ENCODE measurements at regions not wholly inside any gene's neighbourhood (a gene's known extent, or its start where the extent isn't known, plus 50 kb on each side); places are given as distances from the start of the nearest gene placed in this dataset.
"Not testable (repeated sequence)": the region's sequence is repeated elsewhere in the genome, so short reads cannot be mapped to it uniquely, and the experiment has no call there.

- H3K4me3 Mint-ChIP-seq: no peak overlapping the region
- H3K27me3 ChIP-seq (ENCODE audit: control insufficient read depth, insufficient read depth, low read length): no peaks in the 10 kb centered on the region
- no peaks in the 10 kb centered on the region for H3K4me1 Mint-ChIP-seq
- H3K9me3 ChIP-seq (ENCODE audit: control insufficient read depth in 2 of 2, low read length in 2 of 2): no peaks in the 10 kb centered on the region
- H3K27me3 Mint-ChIP-seq: peaks cover 19% of the 10 kb centered on the region
- H3K4me3 ChIP-seq (ENCODE audit: low read depth, low read length): no peak overlapping the region
- no peaks in the 10 kb centered on the region for H3K9me3 Mint-ChIP-seq
- ATAC-seq (ENCODE audit: low read depth in 2 of 2) (no peak), DNase-seq (no peak)
- H3K27ac ChIP-seq (ENCODE audit: insufficient read depth, low read length, poor library complexity, severe bottlenecking): no peak overlapping the region
- H3K36me3 ChIP-seq (ENCODE audit: control insufficient read depth, insufficient read depth, low read length): no peaks in the 10 kb centered on the region
- H3K36me3 Mint-ChIP-seq: no peaks in the 10 kb centered on the region
- H3K4me1 ChIP-seq (ENCODE audit: control insufficient read depth, insufficient read depth, low read length, poor library complexity, severe bottlenecking): no peaks in the 10 kb centered on the region
- H3K27ac Mint-ChIP-seq: no peak overlapping the region
Measured at GRCh38 chr17:74123866-74124444, 79.5 kb upstream of the RPL38 start.

DNA sequence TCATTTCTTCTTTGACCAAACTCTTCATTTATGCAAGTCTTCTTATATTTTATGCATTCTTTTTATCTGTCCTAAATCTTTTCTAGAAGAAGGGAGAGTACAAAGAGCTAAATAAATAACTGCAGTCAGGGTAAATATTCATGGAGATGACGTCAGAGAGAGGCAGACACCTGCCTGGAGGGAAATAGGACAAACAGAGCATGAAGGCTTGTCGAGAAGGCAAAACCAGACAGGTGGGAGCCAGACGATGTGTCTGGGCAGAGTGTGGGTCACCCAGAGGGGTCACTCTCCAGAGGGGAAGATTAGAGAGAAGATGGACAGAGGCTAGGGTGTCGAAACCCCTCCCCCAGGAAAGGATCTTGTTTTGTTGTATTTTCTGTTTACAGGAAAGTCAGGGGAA, 78.3 kb upstream of the RPL38 start:
- Mint-ChIP-seq H3K36me3 (no peaks in the 10 kb centered on the region), H3K9me3 (no peaks in the 10 kb centered on the region), H3K27me3 (peaks cover 19% of the 10 kb centered on the region), H3K4me1 (no peaks in the 10 kb centered on the region), H3K27ac (no peak overlapping the region), H3K4me3 (no peak overlapping the region)
- no peak overlapping the region for H3K27ac ChIP-seq (ENCODE audit: insufficient read depth, low read length, poor library complexity, severe bottlenecking)
- no peaks in the 10 kb centered on the region for H3K36me3 ChIP-seq (ENCODE audit: control insufficient read depth, insufficient read depth, low read length)
- ATAC-seq (ENCODE audit: low read depth in 2 of 2): no peak
- no peaks in the 10 kb centered on the region for H3K9me3 ChIP-seq (ENCODE audit: control insufficient read depth in 2 of 2, low read length in 2 of 2)
- H3K27me3 ChIP-seq (ENCODE audit: control insufficient read depth, insufficient read depth, low read length): no peaks in the 10 kb centered on the region
- no peak for DNase-seq
- H3K4me3 ChIP-seq (ENCODE audit: low read depth, low read length): no peak overlapping the region
- H3K4me1 ChIP-seq (ENCODE audit: control insufficient read depth, insufficient read depth, low read length, poor library complexity, severe bottlenecking): no peaks in the 10 kb centered on the region

GRCh38 chr17:74126179-74126900, 77.1 kb upstream of the RPL38 start:
- DNase-seq (no peak), ATAC-seq (ENCODE audit: low read depth in 2 of 2) (no peak)
- H3K27me3 ChIP-seq (ENCODE audit: control insufficient read depth, insufficient read depth, low read length): no peaks in the 10 kb centered on the region
- peaks cover 22% of the 10 kb centered on the region for H3K27me3 Mint-ChIP-seq
- no peaks in the 10 kb centered on the region for H3K4me1 Mint-ChIP-seq
- H3K36me3 Mint-ChIP-seq: no peaks in the 10 kb centered on the region
- H3K9me3 ChIP-seq (ENCODE audit: control insufficient read depth in 2 of 2, low read length in 2 of 2): no peaks in the 10 kb centered on the region
- H3K4me3 Mint-ChIP-seq: no peak overlapping the region
- H3K4me1 ChIP-seq (ENCODE audit: control insufficient read depth, insufficient read depth, low read length, poor library complexity, severe bottlenecking): no peaks in the 10 kb centered on the region
- no peaks in the 10 kb centered on the region for H3K36me3 ChIP-seq (ENCODE audit: control insufficient read depth, insufficient read depth, low read length)
- no peak overlapping the region for H3K27ac Mint-ChIP-seq
- H3K4me3 ChIP-seq (ENCODE audit: low read depth, low read length): no peak overlapping the region
- no peaks in the 10 kb centered on the region for H3K9me3 Mint-ChIP-seq
- no peak overlapping the region for H3K27ac ChIP-seq (ENCODE audit: insufficient read depth, low read length, poor library complexity, severe bottlenecking)

DNA sequence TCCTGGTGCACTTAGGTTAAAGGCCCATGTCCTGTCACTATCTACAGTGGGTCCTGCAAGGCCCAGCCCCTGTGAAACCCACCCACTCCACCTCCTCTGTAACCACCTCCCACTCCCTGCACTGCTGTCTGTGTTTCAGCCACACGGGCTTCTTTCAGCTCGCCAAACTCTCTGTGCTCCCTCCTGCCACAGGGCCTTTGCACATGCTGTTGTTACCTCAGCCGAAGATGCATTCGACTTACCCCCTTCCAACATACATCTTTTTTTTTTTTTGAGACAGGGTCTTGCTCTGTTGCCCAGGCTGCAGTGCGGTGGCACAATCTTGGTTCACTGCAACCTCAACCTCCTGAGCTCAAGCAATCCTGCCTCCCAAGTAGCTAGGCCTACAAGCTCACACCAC, 76.5 kb upstream of the RPL38 start:
- Mint-ChIP-seq H3K9me3 (peaks cover 0 to 1% (median 0%) of the 10 kb centered on the region in 7 donors), H3K4me3 (no peak overlapping the region), H3K27me3 (peaks cover 25% of the 10 kb centered on the region), H3K4me1 (no peaks in the 10 kb centered on the region), H3K27ac (no peak overlapping the region), H3K36me3 (no peaks in the 10 kb centered on the region)
- no peaks in the 10 kb centered on the region for H3K9me3 ChIP-seq (ENCODE audit: control insufficient read depth in 2 of 2, low read length in 2 of 2)
- H3K27ac ChIP-seq (ENCODE audit: insufficient read depth, low read length, poor library complexity, severe bottlenecking): no peak overlapping the region
- H3K27me3 ChIP-seq (ENCODE audit: control insufficient read depth, insufficient read depth, low read length): no peaks in the 10 kb centered on the region
- no peaks in the 10 kb centered on the region for H3K4me1 ChIP-seq (ENCODE audit: control insufficient read depth, insufficient read depth, low read length, poor library complexity, severe bottlenecking)
- no peaks in the 10 kb centered on the region for H3K36me3 ChIP-seq (ENCODE audit: control insufficient read depth, insufficient read depth, low read length)
- H3K4me3 ChIP-seq (ENCODE audit: low read depth, low read length): no peak overlapping the region
- no peak for DNase-seq
- ATAC-seq (ENCODE audit: low read depth in 2 of 2): no peak

DNA sequence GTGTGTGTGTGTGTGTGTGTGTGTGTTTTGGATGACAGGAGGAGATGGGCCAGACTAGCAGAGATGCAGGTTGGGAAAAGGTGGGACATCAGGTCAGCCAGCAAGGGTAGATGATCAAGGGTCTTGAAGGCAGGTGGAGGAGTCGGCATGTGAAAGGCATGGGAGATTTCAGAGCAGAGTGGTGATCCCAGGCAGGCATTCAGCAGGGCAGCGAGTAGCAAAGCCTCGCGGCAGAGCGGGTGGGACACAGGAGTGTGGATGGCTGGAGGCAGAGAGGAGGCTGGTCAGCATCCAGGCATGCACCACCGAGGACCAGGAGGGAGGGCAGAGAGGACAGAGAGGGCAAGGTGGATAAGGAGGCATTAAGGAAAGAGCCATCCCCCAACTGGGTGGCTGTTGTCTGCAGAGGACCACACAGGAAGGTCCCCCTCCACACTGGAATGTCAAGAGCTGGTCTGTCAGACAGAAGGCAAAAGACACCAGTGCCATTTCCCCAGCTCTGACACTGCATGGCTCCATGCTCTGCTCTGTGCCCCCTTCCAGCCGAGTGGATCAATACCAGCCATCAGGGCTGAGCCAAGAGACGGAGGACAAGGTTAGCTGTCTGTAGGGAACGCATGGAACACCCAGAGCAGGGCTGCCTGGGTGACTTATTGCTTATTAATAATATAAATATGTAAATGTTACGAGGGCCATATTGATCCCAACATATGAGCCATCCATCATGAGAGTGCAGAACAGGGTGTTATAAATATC, 74.8 kb upstream of the RPL38 start:
- H3K4me3 Mint-ChIP-seq: no peak overlapping the region
- DNase-seq (no peak), ATAC-seq (ENCODE audit: low read depth in 2 of 2) (no peak)
- peaks cover 28% of the 10 kb centered on the region for H3K27me3 Mint-ChIP-seq
- no peaks in the 10 kb centered on the region for H3K27me3 ChIP-seq (ENCODE audit: control insufficient read depth, insufficient read depth, low read length)
- no peaks in the 10 kb centered on the region for H3K9me3 ChIP-seq (ENCODE audit: control insufficient read depth in 2 of 2, low read length in 2 of 2)
- H3K27ac ChIP-seq (ENCODE audit: insufficient read depth, low read length, poor library complexity, severe bottlenecking): no peak overlapping the region
- no peak overlapping the region for H3K4me3 ChIP-seq (ENCODE audit: low read depth, low read length)
- H3K36me3 ChIP-seq (ENCODE audit: control insufficient read depth, insufficient read depth, low read length): no peaks in the 10 kb centered on the region
- peaks cover 0 to 4% (median 0%) of the 10 kb centered on the region in 7 donors for H3K9me3 Mint-ChIP-seq
- H3K36me3 Mint-ChIP-seq: no peaks in the 10 kb centered on the region
- H3K4me1 Mint-ChIP-seq: no peaks in the 10 kb centered on the region
- no peaks in the 10 kb centered on the region for H3K4me1 ChIP-seq (ENCODE audit: control insufficient read depth, insufficient read depth, low read length, poor library complexity, severe bottlenecking)
- H3K27ac Mint-ChIP-seq: no peak overlapping the region

- not testable (repeated sequence) for H3K4me1 ChIP-seq (ENCODE audit: control insufficient read depth, insufficient read depth, low read length, poor library complexity, severe bottlenecking); H3K27ac Mint-ChIP-seq; H3K36me3 Mint-ChIP-seq; H3K27ac ChIP-seq (ENCODE audit: insufficient read depth, low read length, poor library complexity, severe bottlenecking); ATAC-seq (ENCODE audit: low read depth in 2 of 2); H3K4me1 Mint-ChIP-seq; H3K4me3 Mint-ChIP-seq; H3K9me3 Mint-ChIP-seq; DNase-seq; H3K9me3 ChIP-seq (ENCODE audit: control insufficient read depth in 2 of 2, low read length in 2 of 2); H3K4me3 ChIP-seq (ENCODE audit: low read depth, low read length); H3K36me3 ChIP-seq (ENCODE audit: control insufficient read depth, insufficient read depth, low read length); H3K27me3 ChIP-seq (ENCODE audit: control insufficient read depth, insufficient read depth, low read length)
- peaks cover 31% of the 10 kb centered on the region for H3K27me3 Mint-ChIP-seq
Measured at GRCh38 chr17:74129800-74130199, 73.7 kb upstream of the RPL38 start.

GRCh38 chr17:74130276-74130675, 73.2 kb upstream of the RPL38 start:
- peaks cover 0 to 9% (median 0%) of the 10 kb centered on the region in 7 donors for H3K9me3 Mint-ChIP-seq
- H3K27ac ChIP-seq (ENCODE audit: insufficient read depth, low read length, poor library complexity, severe bottlenecking): no peak overlapping the region
- no peaks in the 10 kb centered on the region for H3K36me3 Mint-ChIP-seq
- H3K4me1 ChIP-seq (ENCODE audit: control insufficient read depth, insufficient read depth, low read length, poor library complexity, severe bottlenecking): no peaks in the 10 kb centered on the region
- H3K4me3 ChIP-seq (ENCODE audit: low read depth, low read length): no peak overlapping the region
- peaks cover 31% of the 10 kb centered on the region for H3K27me3 Mint-ChIP-seq
- no peaks in the 10 kb centered on the region for H3K9me3 ChIP-seq (ENCODE audit: control insufficient read depth in 2 of 2, low read length in 2 of 2)
- no peaks in the 10 kb centered on the region for H3K36me3 ChIP-seq (ENCODE audit: control insufficient read depth, insufficient read depth, low read length)
- no peak overlapping the region for H3K4me3 Mint-ChIP-seq
- H3K27me3 ChIP-seq (ENCODE audit: control insufficient read depth, insufficient read depth, low read length): no peaks in the 10 kb centered on the region
- no peaks in the 10 kb centered on the region for H3K4me1 Mint-ChIP-seq
- no peak for DNase-seq
- no peak overlapping the region for H3K27ac Mint-ChIP-seq
- no peak for ATAC-seq (ENCODE audit: low read depth in 2 of 2)
